OCI-LY3 (cell line): ENCODE measurements at regions not wholly inside any gene's neighbourhood (a gene's known extent, or its start where the extent isn't known, plus 50 kb on each side); places are given as distances from the start of the nearest gene placed in this dataset.

Experiments used
- H2AFZ ChIP-seq: fragments of 200-600, 300-600 bp; shearing (Covaris generic); 2 replicates; pipeline ENCODE4 v1.6.0; 2014; ENCODE audit warnings: antibody characterized with exemption, low read depth, low read length
- H3K27ac ChIP-seq: fragments of 200-600, 300-600 bp; sonication (generic); 2 replicates; pipeline ENCODE4 v1.5.1; 2014; ENCODE audit warnings: mild to moderate bottlenecking, low read length, moderate library complexity, mixed read lengths
- H3K27me3 ChIP-seq: fragments of 200-600, 300-600 bp; sonication (generic); 2 replicates; pipeline ENCODE4 v1.6.1; 2014; ENCODE audit warnings: low read depth, low read length, mixed read lengths
- H3K36me3 ChIP-seq: fragments of 200-600, 300-600 bp; sonication (generic); replicated peaks from 2 replicates; pipeline ENCODE3; 2014; ENCODE audit warnings: low read depth, low read length, mixed read lengths
- H3K4me1 ChIP-seq: fragments of 300-600, 200-600 bp; sonication (generic); 2 replicates; pipeline ENCODE4 v1.6.1; 2014; ENCODE audit warnings: low read length, mixed read lengths
- H3K4me2 ChIP-seq: fragments of 200-600, 300-600 bp; sonication (generic); 2 replicates; pipeline ENCODE4 v1.6.1; 2014; ENCODE audit warnings: low read length, mixed read lengths
- H3K4me3 ChIP-seq: fragments of 300-600, 200-600 bp; sonication (generic); 2 replicates; pipeline ENCODE4 v1.5.1; 2014; ENCODE audit warnings: antibody characterized with exemption, mild to moderate bottlenecking, low read length, moderate library complexity
- H3K79me2 ChIP-seq: fragments of 300-600, 200-600 bp; shearing (Covaris generic); 2 replicates; pipeline ENCODE4 v1.6.1; 2014; ENCODE audit warnings: mild to moderate bottlenecking, low read length, mixed read lengths
- H3K9ac ChIP-seq: fragments of 300-600, 200-600 bp; shearing (Covaris generic); 2 replicates; pipeline ENCODE4 v1.6.0; 2014; ENCODE audit warnings: mild to moderate bottlenecking, low read length, moderate library complexity
- H3K9me3 ChIP-seq: fragments of 200-600, 300-600 bp; shearing (Covaris generic); 2 replicates; pipeline ENCODE4 v1.6.1; 2014; ENCODE audit warnings: low read length, mixed read lengths; ENCODE audit not compliant: insufficient read depth
- H4K20me1 ChIP-seq: fragments of 200-600, 300-600 bp; sonication (generic); 2 replicates; pipeline ENCODE4 v1.6.1; 2016; ENCODE audit warnings: low read length, mixed read lengths; ENCODE audit not compliant: insufficient read depth
- CTCF ChIP-seq: fragments of 200-600, 300-600 bp; sonication (generic); IDR thresholded peaks from 2 replicates; pipeline ENCODE4 v1.5.1; 2014; ENCODE audit warnings: antibody characterized with exemption, low read length, low read depth
- EZH2phosphoT487 ChIP-seq: fragments of 200-600 bp; shearing (Covaris generic); IDR thresholded peaks from 2 replicates; pipeline ENCODE4 v1.6.1; 2018; ENCODE audit warnings: antibody characterized with exemption, mixed run types, low read depth

GRCh38 chr4:181176306-181176705 is 1066.9 kb upstream of the TENM3 start:
- H3K79me2 ChIP-seq: no peaks in the 10 kb centered on the region
- no peaks in the 10 kb centered on the region for H3K27me3 ChIP-seq
- TF ChIP-seq EZH2phosphoT487: no peak
- no peak for TF ChIP-seq CTCF
- no peaks in the 10 kb centered on the region for H3K4me1 ChIP-seq
- no peak overlapping the region for H3K4me3 ChIP-seq
- H3K36me3 ChIP-seq: no peaks in the 10 kb centered on the region
- no peaks in the 10 kb centered on the region for H4K20me1 ChIP-seq
- H2AFZ ChIP-seq: no peak overlapping the region
- no peak overlapping the region for H3K4me2 ChIP-seq
- H3K9ac ChIP-seq: no peak overlapping the region
- no peaks in the 10 kb centered on the region for H3K9me3 ChIP-seq
- H3K27ac ChIP-seq: no peak overlapping the region

DNA sequence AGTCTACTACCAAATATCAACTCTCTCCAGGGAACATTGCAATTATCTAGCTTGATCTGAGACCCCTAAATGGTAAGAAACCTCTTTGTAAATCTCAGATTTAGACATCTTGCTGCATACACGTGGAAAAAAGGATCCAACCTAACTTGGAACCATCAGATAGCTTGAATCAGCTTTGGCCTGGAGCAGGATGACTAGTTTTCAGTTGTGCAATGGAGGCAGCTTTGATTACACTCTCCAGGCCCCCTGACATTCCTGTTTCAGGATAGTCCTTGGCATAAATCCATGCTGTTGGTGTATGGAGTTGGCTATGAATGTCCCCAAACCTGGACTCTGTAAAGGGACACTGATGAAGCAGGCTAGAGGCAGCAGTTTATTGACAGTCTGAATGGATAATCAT is 1061.9 kb upstream of the TENM3 start:
- no peak overlapping the region for H3K4me3 ChIP-seq
- no peaks in the 10 kb centered on the region for H3K79me2 ChIP-seq
- no peak for TF ChIP-seq EZH2phosphoT487
- no peak for TF ChIP-seq CTCF
- H4K20me1 ChIP-seq: no peaks in the 10 kb centered on the region
- no peak overlapping the region for H3K27ac ChIP-seq
- no peaks in the 10 kb centered on the region for H3K9me3 ChIP-seq
- H3K27me3 ChIP-seq: no peaks in the 10 kb centered on the region
- no peak overlapping the region for H3K4me2 ChIP-seq
- H3K4me1 ChIP-seq: no peaks in the 10 kb centered on the region
- H3K36me3 ChIP-seq: no peaks in the 10 kb centered on the region
- H3K9ac ChIP-seq: no peak overlapping the region
- no peak overlapping the region for H2AFZ ChIP-seq

DNA sequence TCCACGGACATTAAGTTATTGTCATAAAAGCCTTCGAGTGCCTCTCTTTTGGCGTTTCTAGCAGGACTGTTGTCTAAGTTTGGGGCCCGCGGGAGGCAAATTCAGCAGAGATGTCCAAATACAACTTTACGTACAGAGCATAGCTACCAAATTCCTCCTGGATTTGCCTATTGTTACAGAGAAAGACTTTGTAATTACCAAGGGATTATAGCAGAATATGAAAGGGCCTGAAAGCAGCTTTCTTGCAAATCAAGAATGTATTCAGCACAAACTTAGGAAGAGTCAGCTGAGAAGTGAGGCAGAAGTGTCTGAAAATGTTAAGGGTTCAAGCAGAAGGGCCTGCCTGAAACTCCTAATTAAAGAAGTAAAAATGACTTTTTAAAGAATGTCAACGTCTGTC is 1053.5 kb upstream of the TENM3 start:
- Histone ChIP-seq H3K27ac (no peak overlapping the region), H4K20me1 (no peaks in the 10 kb centered on the region), H3K79me2 (no peaks in the 10 kb centered on the region), H3K9ac (no peak overlapping the region), H3K4me2 (no peak overlapping the region), H3K4me3 (no peak overlapping the region), H3K36me3 (no peaks in the 10 kb centered on the region), H3K9me3 (no peaks in the 10 kb centered on the region), H3K4me1 (no peaks in the 10 kb centered on the region), H2AFZ (no peak overlapping the region), H3K27me3 (no peaks in the 10 kb centered on the region)
- TF ChIP-seq CTCF: no peak
- no peak for TF ChIP-seq EZH2phosphoT487

GRCh38 chr4:181193131-181193930 is 1049.9 kb upstream of the TENM3 start:
- Histone ChIP-seq H3K4me3 (no peak overlapping the region), H2AFZ (no peak overlapping the region), H3K4me2 (no peak overlapping the region), H4K20me1 (no peaks in the 10 kb centered on the region), H3K27ac (no peak overlapping the region), H3K4me1 (no peaks in the 10 kb centered on the region), H3K79me2 (no peaks in the 10 kb centered on the region), H3K9ac (no peak overlapping the region), H3K9me3 (no peaks in the 10 kb centered on the region), H3K36me3 (no peaks in the 10 kb centered on the region), H3K27me3 (no peaks in the 10 kb centered on the region)
- no peak for TF ChIP-seq EZH2phosphoT487
